CD4-positive, alpha-beta T cell treated with Interleukin-15 for 4 hours (primary cell): ENCODE measurements at regions not wholly inside any gene's neighbourhood (a gene's known extent, or its start where the extent isn't known, plus 50 kb on each side); places are given as distances from the start of the nearest gene placed in this dataset.
"Not testable (repeated sequence)": the region's sequence is repeated elsewhere in the genome, so short reads cannot be mapped to it uniquely, and the experiment has no call there.

Source experiments
- DNase-seq: peaks from one replicate; pipeline ENCODE4 v3.0.0-alpha.2; 2020; ENCODE audit warnings: low spot score

- no peak for DNase-seq
These were observed 80.1 kb upstream of the SRD5A2 start for GRCh38 chr2:31660812-31661335.

DNA sequence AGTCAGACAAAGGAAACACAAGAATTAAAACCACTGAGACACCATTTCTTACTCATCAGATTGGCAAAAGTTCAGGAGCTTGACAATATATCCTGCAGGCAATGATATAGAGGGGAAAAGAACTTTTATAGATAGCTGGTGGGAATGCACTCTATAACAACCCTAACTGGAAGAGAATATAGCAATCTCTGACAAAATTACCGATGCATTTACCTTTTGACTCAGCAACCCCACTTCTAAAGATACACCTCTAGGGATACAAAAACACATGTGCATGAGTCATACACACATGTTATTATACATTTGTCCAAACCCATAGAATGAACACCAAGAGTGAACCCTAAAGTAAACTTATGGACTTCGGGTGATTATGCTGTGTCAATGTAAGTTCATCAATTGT, 79.4 kb upstream of the SRD5A2 start:
- DNase-seq, result no peak

GRCh38 chr2:31654241-31654640, 73.5 kb upstream of the SRD5A2 start:
- no peak for DNase-seq

GRCh38 chr2:31651736-31652135, 71.0 kb upstream of the SRD5A2 start:
- DNase-seq, result no peak

DNA sequence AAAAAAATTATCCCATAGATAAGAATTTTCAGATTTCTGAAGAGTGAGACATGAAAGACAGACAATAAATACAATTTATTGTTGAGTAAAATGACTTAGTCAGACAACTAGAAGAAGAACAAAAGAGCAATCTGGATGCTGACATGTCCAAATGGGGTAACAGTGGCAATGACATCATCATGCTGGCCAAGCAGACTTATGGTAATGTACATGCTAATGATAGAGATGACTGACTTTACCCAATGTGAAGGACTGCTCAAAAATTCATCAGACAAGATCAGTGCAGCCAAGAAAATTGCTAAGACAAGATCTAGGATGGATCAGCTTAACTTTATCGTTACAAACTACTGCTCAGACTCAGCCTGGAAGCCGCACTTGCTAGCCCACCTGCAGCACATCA, 70.5 kb upstream of the SRD5A2 start:
- no peak for DNase-seq

GRCh38 chr2:31644551-31644950, 63.8 kb upstream of the SRD5A2 start:
- no peak for DNase-seq

DNA sequence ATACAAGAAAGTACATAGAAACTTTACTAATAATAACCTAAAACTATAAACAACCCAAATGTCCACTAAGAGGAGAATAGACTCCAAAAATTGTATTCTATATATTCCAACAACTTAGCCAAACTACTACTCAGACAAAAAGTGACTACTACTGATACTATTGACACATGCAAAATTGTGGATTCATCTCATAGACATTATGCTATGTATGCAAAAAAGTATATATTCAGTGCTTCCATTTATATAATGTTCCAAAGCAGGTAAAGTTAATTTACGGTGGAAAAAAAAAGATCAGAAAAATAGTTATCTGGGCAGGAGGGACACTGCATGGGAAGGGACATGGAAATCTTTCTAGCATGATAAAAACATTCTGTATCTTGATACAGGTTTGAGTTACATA, 62.0 kb upstream of the SRD5A2 start:
- no peak for DNase-seq

GRCh38 chr2:31632201-31632600, 51.5 kb upstream of the SRD5A2 start:
- not testable (repeated sequence) for DNase-seq
